ENCODE measurements at regions not wholly inside any gene's neighbourhood (a gene's known extent, or its start where the extent isn't known, plus 50 kb on each side); places are given as distances from the start of the nearest gene placed in this dataset.
"Not testable (repeated sequence)": the region's sequence is repeated elsewhere in the genome, so short reads cannot be mapped to it uniquely, and the experiment has no call there.

- TF ChIP-seq NFRKB (IDR thresholded peaks at IDR 0.05) (no peak), LEF1 (IDR thresholded peaks at IDR 0.05; ENCODE audit: borderline replicate concordance) (no peak), PKNOX1 (IDR thresholded peaks at IDR 0.05) (no peak), FOXM1 (IDR thresholded peaks at IDR 0.05; ENCODE audit: borderline replicate concordance) (no peak), ELF4 (IDR thresholded peaks at IDR 0.05) (no peak)
- ChIA-PET POLR2A (no interaction called here), CTCF (no interaction called here)
- DNase-seq (ENCODE audit: extremely low spot score): no peak
Observed at GRCh38 chr10:32217216-32217615, 129.7 kb downstream of the EPC1 start.

- CTCF ChIA-PET; DNase-seq (ENCODE audit: extremely low spot score); POLR2A ChIA-PET: not testable (repeated sequence)
- TF ChIP-seq L3MBTL2 (conservative IDR thresholded peaks at IDR 0.05): peak; percentile 18; the same call in 1 of the 2 replicates
Observed at GRCh38 chr10:32213838-32214237, 133.1 kb downstream of the EPC1 start.

- ChIA-PET CTCF (interaction anchor here (0.5 to 1.4 kb wide), 4 partner anchors 9 to 349 kb away, joined by 3 to 5 read pairs (median 4); no protein-coding TSS in a partner anchor), POLR2A (no interaction called here)
- DNase-seq (ENCODE audit: extremely low spot score): no peak
- TF ChIP-seq BHLHE40 (IDR thresholded peaks at IDR 0.05; ENCODE audit: borderline replicate concordance): no peak
- TF ChIP-seq LEF1 (IDR thresholded peaks at IDR 0.05; ENCODE audit: borderline replicate concordance): no peak
- TF ChIP-seq CTBP1 (IDR thresholded peaks at IDR 0.05; ENCODE audit: borderline replicate concordance): no peak
- no peak for TF ChIP-seq PKNOX1 (IDR thresholded peaks at IDR 0.05)
- no peak for TF ChIP-seq HDGF (IDR thresholded peaks at IDR 0.05; ENCODE audit: borderline replicate concordance)
- no peak for TF ChIP-seq FOXM1 (IDR thresholded peaks at IDR 0.05; ENCODE audit: borderline replicate concordance)
- no peak for TF ChIP-seq ZNF384 (IDR thresholded peaks at IDR 0.05)
- TF ChIP-seq SP1 (IDR thresholded peaks at IDR 0.05): no peak
- no peak for TF ChIP-seq L3MBTL2 (conservative IDR thresholded peaks at IDR 0.05)
- no peak for TF ChIP-seq TARDBP (IDR thresholded peaks at IDR 0.05)
- TF ChIP-seq ELF4 (IDR thresholded peaks at IDR 0.05): no peak
- no peak for TF ChIP-seq FOXA1 (IDR thresholded peaks at IDR 0.05)
- TF ChIP-seq FOXK2 (IDR thresholded peaks at IDR 0.05): no peak
- TF ChIP-seq ARNT (IDR thresholded peaks at IDR 0.05): no peak
- no peak for TF ChIP-seq SUZ12 (IDR thresholded peaks at IDR 0.05)
- no peak for TF ChIP-seq NFRKB (IDR thresholded peaks at IDR 0.05)
Observed at GRCh38 chr10:32211046-32211363, 136.0 kb downstream of the EPC1 start.

GRCh38 chr10:32210306-32211045 is 136.5 kb downstream of the EPC1 start:
- peak; percentile 37 for DNase-seq (ENCODE audit: extremely low spot score)
- POLR2A ChIA-PET: no interaction called here
- CTCF ChIA-PET: interaction anchor here (0.5 to 1.4 kb wide), 5 partner anchors 9 to 718 kb away, joined by 3 to 5 read pairs (median 3); no protein-coding TSS in a partner anchor
- no peak for TF ChIP-seq HDGF (IDR thresholded peaks at IDR 0.05; ENCODE audit: borderline replicate concordance)
- TF ChIP-seq L3MBTL2 (conservative IDR thresholded peaks at IDR 0.05): no peak
- no peak for TF ChIP-seq BHLHE40 (IDR thresholded peaks at IDR 0.05; ENCODE audit: borderline replicate concordance)
- TF ChIP-seq ARNT (IDR thresholded peaks at IDR 0.05): no peak
- TF ChIP-seq FOXA1 (IDR thresholded peaks at IDR 0.05): no peak
- TF ChIP-seq NFRKB (IDR thresholded peaks at IDR 0.05): no peak
- TF ChIP-seq TARDBP (IDR thresholded peaks at IDR 0.05): no peak
- no peak for TF ChIP-seq SP1 (IDR thresholded peaks at IDR 0.05)
- TF ChIP-seq CTBP1 (IDR thresholded peaks at IDR 0.05; ENCODE audit: borderline replicate concordance): no peak
- TF ChIP-seq LEF1 (IDR thresholded peaks at IDR 0.05; ENCODE audit: borderline replicate concordance): no peak
- TF ChIP-seq ELF4 (IDR thresholded peaks at IDR 0.05): no peak
- TF ChIP-seq ZNF384 (IDR thresholded peaks at IDR 0.05): no peak
- TF ChIP-seq FOXK2 (IDR thresholded peaks at IDR 0.05): no peak
- no peak for TF ChIP-seq FOXM1 (IDR thresholded peaks at IDR 0.05; ENCODE audit: borderline replicate concordance)
- TF ChIP-seq PKNOX1 (IDR thresholded peaks at IDR 0.05): no peak
- TF ChIP-seq SUZ12 (IDR thresholded peaks at IDR 0.05): no peak

- CTCF ChIA-PET; POLR2A ChIA-PET; DNase-seq (ENCODE audit: extremely low spot score): not testable (repeated sequence)
Observed at GRCh38 chr10:32208005-32208404, 139.0 kb downstream of the EPC1 start.

GRCh38 chr10:32207544-32207943 is 139.4 kb downstream of the EPC1 start:
- peak; percentile 49 for DNase-seq (ENCODE audit: extremely low spot score)
- CTCF ChIA-PET: no interaction called here
- TF ChIP-seq FOXM1 (IDR thresholded peaks at IDR 0.05; ENCODE audit: borderline replicate concordance) (no peak), ZNF384 (IDR thresholded peaks at IDR 0.05) (no peak), LEF1 (IDR thresholded peaks at IDR 0.05; ENCODE audit: borderline replicate concordance) (no peak), FOXK2 (IDR thresholded peaks at IDR 0.05) (no peak), PKNOX1 (IDR thresholded peaks at IDR 0.05) (no peak), SP1 (IDR thresholded peaks at IDR 0.05) (no peak), ARNT (IDR thresholded peaks at IDR 0.05) (no peak), BHLHE40 (IDR thresholded peaks at IDR 0.05; ENCODE audit: borderline replicate concordance) (no peak), HDGF (IDR thresholded peaks at IDR 0.05; ENCODE audit: borderline replicate concordance) (no peak), ELF4 (IDR thresholded peaks at IDR 0.05) (no peak), FOXA1 (IDR thresholded peaks at IDR 0.05) (no peak), L3MBTL2 (conservative IDR thresholded peaks at IDR 0.05) (no peak), NFRKB (IDR thresholded peaks at IDR 0.05) (no peak), CTBP1 (IDR thresholded peaks at IDR 0.05; ENCODE audit: borderline replicate concordance) (no peak), SUZ12 (IDR thresholded peaks at IDR 0.05) (no peak), TARDBP (IDR thresholded peaks at IDR 0.05) (no peak)
- POLR2A ChIA-PET: no interaction called here
